ENCODE measurements at regions not wholly inside any gene's neighbourhood (a gene's known extent, or its start where the extent isn't known, plus 50 kb on each side); places are given as distances from the start of the nearest gene placed in this dataset.

GRCh38 chr5:115459855-115460341, 84.7 kb downstream of the FEM1C start:
- H3K27me3 ChIP-seq (ENCODE audit: insufficient read depth, low read length): no peaks in the 10 kb centered on the region
- Mint-ChIP-seq H3K27ac (no peak overlapping the region), H3K4me1 (peaks cover 4 to 10% of the 10 kb centered on the region in 2 experiments; a peak in 3 of 4 replicates), H3K9me3 (no peaks in the 10 kb centered on the region; a peak in 1 of 5 replicates), H3K27me3 (ENCODE audit: low read depth) (no peaks in the 10 kb centered on the region), H3K36me3 (ENCODE audit: insufficient read depth in 1 of 3, low read depth in 3 of 3) (no peaks in the 10 kb centered on the region), H3K4me3 (no peak overlapping the region)
- no peak overlapping the region for H3T11ph ChIP-seq (ENCODE audit: low read length)
- H2BK15ac ChIP-seq (ENCODE audit: low read depth, low read length): no peak overlapping the region
- H4K20me1 ChIP-seq (ENCODE audit: control insufficient read depth, insufficient read depth, insufficient read length): no peaks in the 10 kb centered on the region
- H2BK120ac ChIP-seq (ENCODE audit: low read depth, low read length, poor library complexity, severe bottlenecking): no peak overlapping the region
- H3K4me2 ChIP-seq (ENCODE audit: insufficient read depth, insufficient read length, low read length): no peak overlapping the region
- no peak overlapping the region for H3K9ac ChIP-seq (ENCODE audit: extremely low read depth, insufficient read length, low read length)
- no peak overlapping the region for H2AK5ac ChIP-seq (ENCODE audit: insufficient read length, low read length)
- H2AFZ ChIP-seq (ENCODE audit: low read length): no peak overlapping the region
- H3K4ac ChIP-seq (ENCODE audit: low read depth, low read length): no peak overlapping the region
- H4K8ac ChIP-seq (replicated peaks; ENCODE audit: insufficient read length, low read depth, low read length): no peak overlapping the region
- no peak overlapping the region for H3K27ac ChIP-seq (ENCODE audit: insufficient read length, low read depth, low read length)
- no peak overlapping the region for H3K23ac ChIP-seq (ENCODE audit: insufficient read length, low read depth, low read length)
- no peaks in the 10 kb centered on the region for H3K9me3 ChIP-seq (ENCODE audit: control insufficient read depth, low read depth, low read length)
- TF ChIP-seq, protein P1, sequence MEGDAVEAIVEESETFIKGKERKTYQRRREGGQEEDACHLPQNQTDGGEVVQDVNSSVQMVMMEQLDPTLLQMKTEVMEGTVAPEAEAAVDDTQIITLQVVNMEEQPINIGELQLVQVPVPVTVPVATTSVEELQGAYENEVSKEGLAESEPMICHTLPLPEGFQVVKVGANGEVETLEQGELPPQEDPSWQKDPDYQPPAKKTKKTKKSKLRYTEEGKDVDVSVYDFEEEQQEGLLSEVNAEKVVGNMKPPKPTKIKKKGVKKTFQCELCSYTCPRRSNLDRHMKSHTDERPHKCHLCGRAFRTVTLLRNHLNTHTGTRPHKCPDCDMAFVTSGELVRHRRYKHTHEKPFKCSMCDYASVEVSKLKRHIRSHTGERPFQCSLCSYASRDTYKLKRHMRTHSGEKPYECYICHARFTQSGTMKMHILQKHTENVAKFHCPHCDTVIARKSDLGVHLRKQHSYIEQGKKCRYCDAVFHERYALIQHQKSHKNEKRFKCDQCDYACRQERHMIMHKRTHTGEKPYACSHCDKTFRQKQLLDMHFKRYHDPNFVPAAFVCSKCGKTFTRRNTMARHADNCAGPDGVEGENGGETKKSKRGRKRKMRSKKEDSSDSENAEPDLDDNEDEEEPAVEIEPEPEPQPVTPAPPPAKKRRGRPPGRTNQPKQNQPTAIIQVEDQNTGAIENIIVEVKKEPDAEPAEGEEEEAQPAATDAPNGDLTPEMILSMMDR (conservative IDR thresholded peaks at IDR 0.05): no peak
- no peaks in the 10 kb centered on the region for H3K79me1 ChIP-seq (ENCODE audit: insufficient read depth, low read depth, low read length, poor library complexity, severe bottlenecking)
- no peak overlapping the region for H3K14ac ChIP-seq (ENCODE audit: insufficient read depth, low read length)
- H3K79me2 ChIP-seq (ENCODE audit: insufficient read depth, low read length): no peaks in the 10 kb centered on the region
- no peak overlapping the region for H4K91ac ChIP-seq (ENCODE audit: insufficient read length, low read depth, low read length)
- DNase-seq: no peak
- H4K5ac ChIP-seq (ENCODE audit: insufficient read length, low read depth, low read length): no peak overlapping the region
- no peak overlapping the region for H2BK5ac ChIP-seq (ENCODE audit: insufficient read length, low read length)
- no peak overlapping the region for H2BK12ac ChIP-seq (ENCODE audit: insufficient read length, low read depth, low read length)
- no peak overlapping the region for H3K56ac ChIP-seq (ENCODE audit: insufficient read length, low read depth, low read length)
- no peak overlapping the region for H3K18ac ChIP-seq (ENCODE audit: insufficient read length, low read depth, low read length)
- no CpG with 5 or more reads among the region's 1 CpG for WGBS (ENCODE audit: extremely low coverage, insufficient read length, low lambda C conversion rate)
- H3K23me2 ChIP-seq (ENCODE audit: insufficient read length, low read depth, low read length, poor library complexity, severe bottlenecking): no peaks in the 10 kb centered on the region
- H3K4me1 ChIP-seq (ENCODE audit: insufficient read depth, low read length): peaks cover 5% of the 10 kb centered on the region; the same call in 1 of the 2 replicates
- no peak overlapping the region for H2BK20ac ChIP-seq (ENCODE audit: low read depth, low read length, poor library complexity, severe bottlenecking)
